ENCODE measurements at regions not wholly inside any gene's neighbourhood (a gene's known extent, or its start where the extent isn't known, plus 50 kb on each side); places are given as distances from the start of the nearest gene placed in this dataset.

- DNase-seq (ENCODE audit: low spot score): no peak
- no peak for TF ChIP-seq CTCF (IDR thresholded peaks at IDR 0.05; ENCODE audit: unreplicated experiment)
- peaks cover under 1% of the 10 kb centered on the region for H3K4me1 Mint-ChIP-seq (ENCODE audit: unreplicated experiment)
- no peaks in the 10 kb centered on the region for H3K9me3 Mint-ChIP-seq (ENCODE audit: unreplicated experiment)
- no peak overlapping the region for H3K27ac Mint-ChIP-seq (ENCODE audit: unreplicated experiment)
- no peaks in the 10 kb centered on the region for H3K27me3 Mint-ChIP-seq (ENCODE audit: unreplicated experiment)
- no peaks in the 10 kb centered on the region for H3K36me3 Mint-ChIP-seq (ENCODE audit: low read depth, unreplicated experiment)
- H3K4me3 Mint-ChIP-seq (ENCODE audit: unreplicated experiment): no peak overlapping the region
Measured at GRCh38 chr2:47295131-47295980, 73.8 kb upstream of the EPCAM start.

GRCh38 chr2:47293976-47294375 lies 75.1 kb upstream of the EPCAM start:
- Mint-ChIP-seq H3K9me3 (ENCODE audit: unreplicated experiment) (no peaks in the 10 kb centered on the region), H3K4me1 (ENCODE audit: unreplicated experiment) (no peaks in the 10 kb centered on the region), H3K36me3 (ENCODE audit: low read depth, unreplicated experiment) (no peaks in the 10 kb centered on the region), H3K27me3 (ENCODE audit: unreplicated experiment) (no peaks in the 10 kb centered on the region), H3K27ac (ENCODE audit: unreplicated experiment) (no peak overlapping the region), H3K4me3 (ENCODE audit: unreplicated experiment) (no peak overlapping the region)
- TF ChIP-seq CTCF (IDR thresholded peaks at IDR 0.05; ENCODE audit: unreplicated experiment): no peak
- no peak for DNase-seq (ENCODE audit: low spot score)

GRCh38 chr2:47288864-47289263 lies 80.2 kb upstream of the EPCAM start:
- no peak for DNase-seq (ENCODE audit: low spot score)
- H3K9me3 Mint-ChIP-seq (ENCODE audit: unreplicated experiment): no peaks in the 10 kb centered on the region
- H3K4me1 Mint-ChIP-seq (ENCODE audit: unreplicated experiment): no peaks in the 10 kb centered on the region
- no peak overlapping the region for H3K4me3 Mint-ChIP-seq (ENCODE audit: unreplicated experiment)
- no peaks in the 10 kb centered on the region for H3K27me3 Mint-ChIP-seq (ENCODE audit: unreplicated experiment)
- H3K36me3 Mint-ChIP-seq (ENCODE audit: low read depth, unreplicated experiment): no peaks in the 10 kb centered on the region
- no peak for TF ChIP-seq CTCF (IDR thresholded peaks at IDR 0.05; ENCODE audit: unreplicated experiment)
- no peak overlapping the region for H3K27ac Mint-ChIP-seq (ENCODE audit: unreplicated experiment)

- no peak overlapping the region for H3K27ac Mint-ChIP-seq (ENCODE audit: unreplicated experiment)
- DNase-seq (ENCODE audit: low spot score): no peak
- peaks cover 4% of the 10 kb centered on the region for H3K4me1 Mint-ChIP-seq (ENCODE audit: unreplicated experiment)
Measured at GRCh38 chr2:47283659-47284058, 85.5 kb upstream of the EPCAM start.

More at GRCh38 chr2:47283659-47284058, 85.5 kb upstream of the EPCAM start:
- Mint-ChIP-seq H3K27me3 (ENCODE audit: unreplicated experiment) (no peaks in the 10 kb centered on the region), H3K36me3 (ENCODE audit: low read depth, unreplicated experiment) (no peaks in the 10 kb centered on the region), H3K4me3 (ENCODE audit: unreplicated experiment) (no peak overlapping the region), H3K9me3 (ENCODE audit: unreplicated experiment) (no peaks in the 10 kb centered on the region)
- no peak for TF ChIP-seq CTCF (IDR thresholded peaks at IDR 0.05; ENCODE audit: unreplicated experiment)

All from endothelial cell (in vitro differentiated cells).